GM12873 (cell line): ENCODE measurements at regions not wholly inside any gene's neighbourhood (a gene's known extent, or its start where the extent isn't known, plus 50 kb on each side); places are given as distances from the start of the nearest gene placed in this dataset.

Experiments used
- TF ChIP-seq, protein P1 (sequence below): IDR thresholded peaks from 2 replicates; pipeline ENCODE4 v1.5.1; 2012; ENCODE audit warnings: low read depth, mild to moderate bottlenecking, moderate library complexity, low read length, control low read depth; ENCODE audit not compliant: insufficient read depth; ENCODE audit errors: missing control alignments

DNA sequence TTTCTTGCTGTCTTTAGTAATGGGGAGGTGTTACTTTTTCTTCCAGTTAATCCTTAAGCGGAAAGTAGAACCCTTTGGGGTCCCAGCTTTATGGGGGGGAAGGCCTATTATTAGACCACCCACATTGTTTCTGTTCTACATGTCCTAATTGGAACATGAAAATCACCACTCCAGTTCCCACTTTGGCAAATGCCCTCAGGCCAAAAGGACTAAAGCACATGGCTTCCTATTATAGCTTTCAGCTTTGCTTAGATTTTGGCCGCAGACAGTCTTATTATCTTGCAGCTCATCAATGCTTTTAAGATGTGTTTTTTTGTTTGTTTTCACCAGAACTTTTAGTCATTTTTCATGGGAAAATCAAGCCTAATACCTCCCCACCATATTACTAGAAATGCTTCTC lies 296.8 kb upstream of the ANKH start:
- TF ChIP-seq, protein P1, sequence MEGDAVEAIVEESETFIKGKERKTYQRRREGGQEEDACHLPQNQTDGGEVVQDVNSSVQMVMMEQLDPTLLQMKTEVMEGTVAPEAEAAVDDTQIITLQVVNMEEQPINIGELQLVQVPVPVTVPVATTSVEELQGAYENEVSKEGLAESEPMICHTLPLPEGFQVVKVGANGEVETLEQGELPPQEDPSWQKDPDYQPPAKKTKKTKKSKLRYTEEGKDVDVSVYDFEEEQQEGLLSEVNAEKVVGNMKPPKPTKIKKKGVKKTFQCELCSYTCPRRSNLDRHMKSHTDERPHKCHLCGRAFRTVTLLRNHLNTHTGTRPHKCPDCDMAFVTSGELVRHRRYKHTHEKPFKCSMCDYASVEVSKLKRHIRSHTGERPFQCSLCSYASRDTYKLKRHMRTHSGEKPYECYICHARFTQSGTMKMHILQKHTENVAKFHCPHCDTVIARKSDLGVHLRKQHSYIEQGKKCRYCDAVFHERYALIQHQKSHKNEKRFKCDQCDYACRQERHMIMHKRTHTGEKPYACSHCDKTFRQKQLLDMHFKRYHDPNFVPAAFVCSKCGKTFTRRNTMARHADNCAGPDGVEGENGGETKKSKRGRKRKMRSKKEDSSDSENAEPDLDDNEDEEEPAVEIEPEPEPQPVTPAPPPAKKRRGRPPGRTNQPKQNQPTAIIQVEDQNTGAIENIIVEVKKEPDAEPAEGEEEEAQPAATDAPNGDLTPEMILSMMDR: no peak

GRCh38 chr5:15160091-15160490 lies 288.5 kb upstream of the ANKH start:
- TF ChIP-seq, protein P1: no peak

- TF ChIP-seq, protein P1: no peak
Observed at GRCh38 chr5:15159606-15160005, 288.0 kb upstream of the ANKH start.

GRCh38 chr5:15142458-15142857 lies 270.9 kb upstream of the ANKH start:
- TF ChIP-seq, protein P1: no peak

- TF ChIP-seq, protein P1: no peak
Observed at GRCh38 chr5:15137414-15137813, 265.8 kb upstream of the ANKH start.

DNA sequence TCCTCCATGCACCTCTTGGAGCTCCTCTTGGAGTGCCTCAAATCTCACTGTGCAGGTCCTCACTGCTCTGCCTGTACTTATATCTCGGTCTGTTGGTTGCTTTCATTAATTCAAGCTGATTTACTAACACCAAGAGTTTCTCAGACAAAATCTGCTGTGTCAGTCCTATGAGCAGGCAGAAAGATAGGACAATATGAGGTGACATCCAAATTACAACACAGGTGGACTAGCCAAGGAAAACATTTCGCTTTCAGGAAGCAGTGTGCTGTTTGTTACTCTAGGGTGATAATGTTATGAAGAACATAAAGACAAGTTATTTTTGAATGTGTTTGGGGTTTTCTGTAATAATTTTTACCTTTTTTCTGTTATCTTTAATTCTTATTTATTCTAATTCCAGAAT lies 264.1 kb upstream of the ANKH start:
- TF ChIP-seq, protein P1: no peak

DNA sequence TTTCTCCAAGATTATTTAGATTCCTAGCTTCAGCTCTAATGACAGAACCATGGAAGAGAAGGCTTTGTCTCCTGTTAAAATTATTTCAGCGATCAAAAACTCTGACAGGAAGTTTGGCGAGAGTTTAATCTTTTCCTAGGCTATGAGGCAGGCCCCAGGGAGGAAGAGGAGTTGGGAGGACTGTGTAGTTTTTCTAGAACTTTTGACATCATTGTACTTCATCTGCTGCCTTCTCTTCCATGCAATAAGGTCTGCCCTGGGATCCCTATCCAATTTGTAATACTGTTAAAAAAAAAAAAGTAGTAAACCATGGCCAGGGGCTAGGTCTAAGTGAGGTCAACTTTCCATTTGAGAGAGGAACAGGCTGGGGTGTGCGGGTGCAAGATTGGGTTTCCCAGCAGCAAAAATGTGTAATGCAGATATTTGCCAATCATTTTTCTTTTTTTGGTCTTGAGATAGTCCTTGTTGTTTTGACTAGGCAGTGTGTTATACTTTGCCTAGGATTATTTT lies 261.9 kb upstream of the ANKH start:
- TF ChIP-seq, protein P1: no peak

DNA sequence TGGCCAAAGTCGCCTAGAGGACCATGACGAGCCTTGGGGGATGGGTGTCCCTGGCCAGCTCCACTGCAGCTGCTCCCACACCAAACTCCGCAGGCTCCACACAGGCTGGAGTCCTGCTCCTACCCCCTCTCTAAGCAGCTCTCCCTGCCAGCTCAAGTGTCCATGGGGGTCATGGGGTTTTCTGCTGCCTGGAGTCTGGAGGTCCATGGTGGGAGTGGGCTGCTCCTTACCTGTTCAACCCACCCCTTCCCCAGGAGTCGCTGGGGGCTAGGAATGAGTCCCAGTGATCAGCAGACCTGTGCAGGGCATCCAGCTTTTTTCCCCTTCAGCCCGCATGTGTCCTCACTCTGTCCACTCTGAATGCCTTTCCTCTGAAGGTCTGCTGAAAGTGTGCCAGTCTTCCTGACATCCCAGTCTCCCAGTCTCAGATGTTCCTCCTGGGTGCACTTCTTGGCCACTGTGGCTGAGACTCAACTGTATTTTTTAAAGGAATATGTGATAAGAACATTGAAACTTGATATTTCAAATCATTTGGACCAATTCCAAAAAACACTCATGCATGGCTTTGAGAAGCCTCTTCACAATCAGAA lies 261.3 kb upstream of the ANKH start:
- TF ChIP-seq, protein P1: no peak
